ENCODE measurements at regions not wholly inside any gene's neighbourhood (a gene's known extent, or its start where the extent isn't known, plus 50 kb on each side); places are given as distances from the start of the nearest gene placed in this dataset.

DNA sequence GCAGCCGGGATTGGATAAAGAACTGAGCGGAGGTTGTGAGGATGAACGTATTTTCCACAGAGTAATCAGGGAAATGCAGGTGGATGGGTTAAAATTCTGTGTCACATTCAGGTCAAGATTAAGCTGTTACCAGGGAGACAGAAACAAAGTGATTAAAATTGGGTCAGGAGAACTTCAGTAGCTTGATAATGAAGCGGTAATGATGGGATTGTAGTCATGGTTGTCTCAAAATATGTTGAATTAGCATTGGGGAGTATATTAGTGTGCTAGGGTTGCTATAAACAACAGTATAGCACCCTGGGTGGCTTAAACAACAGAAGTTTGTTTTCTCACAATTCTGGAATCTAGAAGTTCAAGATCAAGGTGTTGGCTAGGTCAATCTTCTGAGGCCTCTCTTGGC is 155.5 kb downstream of the GJA1 start:
- H3K36me3 ChIP-seq (ENCODE audit: control insufficient read depth, insufficient read depth, low read length) = no peaks in the 10 kb centered on the region
- no peak overlapping the region for H3K27ac ChIP-seq (ENCODE audit: low read length)
- ATAC-seq (no peak), DNase-seq (ENCODE audit: low read depth, low spot score) (no peak)
- in situ Hi-C loops (cut with HindIII; ENCODE audit: low pct_unique_long_range_greater_than_20kb, low sequenced_read_pairs) = no loop called here
- H3K27me3 ChIP-seq (ENCODE audit: control insufficient read depth, insufficient read depth, low read length) = no peaks in the 10 kb centered on the region
- ChIA-PET POLR2A (no interaction called here), CTCF (no interaction called here)
- TF ChIP-seq, protein P1, sequence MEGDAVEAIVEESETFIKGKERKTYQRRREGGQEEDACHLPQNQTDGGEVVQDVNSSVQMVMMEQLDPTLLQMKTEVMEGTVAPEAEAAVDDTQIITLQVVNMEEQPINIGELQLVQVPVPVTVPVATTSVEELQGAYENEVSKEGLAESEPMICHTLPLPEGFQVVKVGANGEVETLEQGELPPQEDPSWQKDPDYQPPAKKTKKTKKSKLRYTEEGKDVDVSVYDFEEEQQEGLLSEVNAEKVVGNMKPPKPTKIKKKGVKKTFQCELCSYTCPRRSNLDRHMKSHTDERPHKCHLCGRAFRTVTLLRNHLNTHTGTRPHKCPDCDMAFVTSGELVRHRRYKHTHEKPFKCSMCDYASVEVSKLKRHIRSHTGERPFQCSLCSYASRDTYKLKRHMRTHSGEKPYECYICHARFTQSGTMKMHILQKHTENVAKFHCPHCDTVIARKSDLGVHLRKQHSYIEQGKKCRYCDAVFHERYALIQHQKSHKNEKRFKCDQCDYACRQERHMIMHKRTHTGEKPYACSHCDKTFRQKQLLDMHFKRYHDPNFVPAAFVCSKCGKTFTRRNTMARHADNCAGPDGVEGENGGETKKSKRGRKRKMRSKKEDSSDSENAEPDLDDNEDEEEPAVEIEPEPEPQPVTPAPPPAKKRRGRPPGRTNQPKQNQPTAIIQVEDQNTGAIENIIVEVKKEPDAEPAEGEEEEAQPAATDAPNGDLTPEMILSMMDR (IDR thresholded peaks at IDR 0.05) = no peak
- TF ChIP-seq POLR2AphosphoS5 (IDR thresholded peaks at IDR 0.05; ENCODE audit: low read depth, low read length) (no peak), TCF7L2 (IDR thresholded peaks at IDR 0.05; ENCODE audit: low read depth, low read length) (no peak), SIN3A (IDR thresholded peaks at IDR 0.05; ENCODE audit: borderline replicate concordance, insufficient read depth, low read depth, low read length) (no peak)
- TF ChIP-seq, protein P2, sequence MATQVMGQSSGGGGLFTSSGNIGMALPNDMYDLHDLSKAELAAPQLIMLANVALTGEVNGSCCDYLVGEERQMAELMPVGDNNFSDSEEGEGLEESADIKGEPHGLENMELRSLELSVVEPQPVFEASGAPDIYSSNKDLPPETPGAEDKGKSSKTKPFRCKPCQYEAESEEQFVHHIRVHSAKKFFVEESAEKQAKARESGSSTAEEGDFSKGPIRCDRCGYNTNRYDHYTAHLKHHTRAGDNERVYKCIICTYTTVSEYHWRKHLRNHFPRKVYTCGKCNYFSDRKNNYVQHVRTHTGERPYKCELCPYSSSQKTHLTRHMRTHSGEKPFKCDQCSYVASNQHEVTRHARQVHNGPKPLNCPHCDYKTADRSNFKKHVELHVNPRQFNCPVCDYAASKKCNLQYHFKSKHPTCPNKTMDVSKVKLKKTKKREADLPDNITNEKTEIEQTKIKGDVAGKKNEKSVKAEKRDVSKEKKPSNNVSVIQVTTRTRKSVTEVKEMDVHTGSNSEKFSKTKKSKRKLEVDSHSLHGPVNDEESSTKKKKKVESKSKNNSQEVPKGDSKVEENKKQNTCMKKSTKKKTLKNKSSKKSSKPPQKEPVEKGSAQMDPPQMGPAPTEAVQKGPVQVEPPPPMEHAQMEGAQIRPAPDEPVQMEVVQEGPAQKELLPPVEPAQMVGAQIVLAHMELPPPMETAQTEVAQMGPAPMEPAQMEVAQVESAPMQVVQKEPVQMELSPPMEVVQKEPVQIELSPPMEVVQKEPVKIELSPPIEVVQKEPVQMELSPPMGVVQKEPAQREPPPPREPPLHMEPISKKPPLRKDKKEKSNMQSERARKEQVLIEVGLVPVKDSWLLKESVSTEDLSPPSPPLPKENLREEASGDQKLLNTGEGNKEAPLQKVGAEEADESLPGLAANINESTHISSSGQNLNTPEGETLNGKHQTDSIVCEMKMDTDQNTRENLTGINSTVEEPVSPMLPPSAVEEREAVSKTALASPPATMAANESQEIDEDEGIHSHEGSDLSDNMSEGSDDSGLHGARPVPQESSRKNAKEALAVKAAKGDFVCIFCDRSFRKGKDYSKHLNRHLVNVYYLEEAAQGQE (IDR thresholded peaks at IDR 0.05; ENCODE audit: insufficient read depth in 1 of 2, low read depth in 2 of 2, low read length in 1 of 2) = no peak
- H3K4me1 ChIP-seq (ENCODE audit: control insufficient read depth, insufficient read depth, low read length) = no peaks in the 10 kb centered on the region
- H3K9me3 ChIP-seq (ENCODE audit: control insufficient read depth, insufficient read depth, low read depth, low read length) = no peaks in the 10 kb centered on the region
- H3K4me3 ChIP-seq (ENCODE audit: low read depth in 2 of 2, low read length in 2 of 2) = no peak overlapping the region
- no TSS peak for BruUV-seq (replicated peaks)
- intact Hi-C loops (cut with micrococcal nuclease; ENCODE audit: unreplicated experiment) = no loop called here

- ChIA-PET POLR2A (no interaction called here), CTCF (no interaction called here)
- BruUV-seq (replicated peaks) = no TSS peak
Measured at GRCh38 chr6:121592261-121592935, 157.0 kb downstream of the GJA1 start.

More at GRCh38 chr6:121592261-121592935, 157.0 kb downstream of the GJA1 start:
- Histone ChIP-seq H3K9me3 (ENCODE audit: control insufficient read depth, insufficient read depth, low read depth, low read length) (no peaks in the 10 kb centered on the region), H3K4me1 (ENCODE audit: control insufficient read depth, insufficient read depth, low read length) (no peaks in the 10 kb centered on the region), H3K4me3 (ENCODE audit: low read depth in 2 of 2, low read length in 2 of 2) (no peak overlapping the region), H3K27me3 (ENCODE audit: control insufficient read depth, insufficient read depth, low read length) (no peaks in the 10 kb centered on the region), H3K36me3 (ENCODE audit: control insufficient read depth, insufficient read depth, low read length) (no peaks in the 10 kb centered on the region), H3K27ac (ENCODE audit: low read length) (no peak overlapping the region)
- TF ChIP-seq SIN3A (IDR thresholded peaks at IDR 0.05; ENCODE audit: borderline replicate concordance, insufficient read depth, low read depth, low read length) (no peak), TCF7L2 (IDR thresholded peaks at IDR 0.05; ENCODE audit: low read depth, low read length) (no peak), POLR2AphosphoS5 (IDR thresholded peaks at IDR 0.05; ENCODE audit: low read depth, low read length) (no peak)
- TF ChIP-seq, protein P2 (IDR thresholded peaks at IDR 0.05; ENCODE audit: insufficient read depth in 1 of 2, low read depth in 2 of 2, low read length in 1 of 2) = no peak
- TF ChIP-seq, protein P1 (IDR thresholded peaks at IDR 0.05) = no peak
- in situ Hi-C loops (cut with HindIII; ENCODE audit: low pct_unique_long_range_greater_than_20kb, low sequenced_read_pairs) = no loop called here
- intact Hi-C loops (cut with micrococcal nuclease; ENCODE audit: unreplicated experiment) = no loop called here
- no peak for ATAC-seq
- no peak for DNase-seq (ENCODE audit: low read depth, low spot score)

All from Panc1 (cell line).